Activated B cell treated with CpG ODN at 0.5 μM for 24 hours (primary cell): ENCODE measurements at regions not wholly inside any gene's neighbourhood (a gene's known extent, or its start where the extent isn't known, plus 50 kb on each side); places are given as distances from the start of the nearest gene placed in this dataset.
"Not testable (repeated sequence)": the region's sequence is repeated elsewhere in the genome, so short reads cannot be mapped to it uniquely, and the experiment has no call there.

ENCODE experiments used
- ATAC-seq: fragments of 200-7000 bp; cut with Tn5 transposase; one replicate; pipeline ENCODE4 v1.10.0; 2021; ENCODE audit warnings: low read depth, mild to moderate bottlenecking, moderate library complexity
- CTCF ChIA-PET: fragments of 350-600 bp; sonication (Branson Sonifier 250); formaldehyde crosslinking; loops from one replicate; lab custom pipeline; 2021; ENCODE audit warnings: antibody characterized with exemption; lab: Charles Lee
- POLR2A ChIA-PET: fragments of 350-600 bp; sonication (Branson Sonifier 250); formaldehyde crosslinking; loops from one replicate; lab custom pipeline; 2021; ENCODE audit warnings: antibody characterized with exemption; lab: Charles Lee
- DNase-seq: peaks from one replicate; pipeline ENCODE4 v3.0.0; 2022
- H3K27ac Mint-ChIP-seq: one replicate; pipeline ENCODE4 v1.8.0; 2020; ENCODE audit warnings: mixed read lengths
- H3K27me3 Mint-ChIP-seq: one replicate; pipeline ENCODE4 v1.8.0; 2021; ENCODE audit warnings: mixed read lengths
- H3K36me3 Mint-ChIP-seq: one replicate; pipeline ENCODE4 v1.8.0; 2021; ENCODE audit warnings: low read depth, mixed read lengths
- H3K4me1 Mint-ChIP-seq: one replicate; pipeline ENCODE4 v1.8.0; 2021; ENCODE audit warnings: mixed read lengths
- H3K4me3 Mint-ChIP-seq: one replicate; pipeline ENCODE4 v1.8.0; 2020; ENCODE audit warnings: mild to moderate bottlenecking, mixed read lengths
- H3K9me3 Mint-ChIP-seq: one replicate; pipeline ENCODE4 v1.8.0; 2020; ENCODE audit warnings: mixed read lengths
- intact Hi-C: fragments of 100-400 bp; cut with micrococcal nuclease; formaldehyde crosslinking; loops from one replicate; pipeline ENCODE4 v1.15.1; 2024
- TF ChIP-seq, protein P1 (sequence below): fragments of 200-600 bp; IDR thresholded peaks from one replicate; pipeline ENCODE4 v1.8.0; 2022; ENCODE audit warnings: antibody characterized with exemption, mild to moderate bottlenecking

DNA sequence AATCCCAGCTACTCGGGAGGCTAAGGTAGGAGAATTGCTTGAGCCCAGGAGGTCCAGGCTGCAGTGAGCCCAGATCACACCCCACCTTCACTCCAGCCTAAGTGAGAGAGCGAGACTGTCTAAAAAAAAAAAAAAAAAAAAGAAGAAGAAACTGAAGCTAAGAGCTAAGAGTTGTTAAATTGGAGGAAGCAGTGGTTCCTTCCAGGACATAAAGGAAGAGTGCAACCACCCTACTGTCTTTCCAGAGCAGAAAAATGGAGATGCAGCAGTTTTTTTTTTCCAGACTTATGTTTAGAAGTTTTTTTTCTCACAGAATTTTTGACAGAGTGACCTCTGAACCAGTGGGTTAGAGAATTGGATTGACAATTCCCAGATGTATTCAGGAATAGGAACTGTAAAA is 88.7 kb downstream of the HLX start:
- Mint-ChIP-seq H3K4me3 (no peak overlapping the region), H3K9me3 (peaks cover 10% of the 10 kb centered on the region), H3K27me3 (no peaks in the 10 kb centered on the region), H3K27ac (no peak overlapping the region), H3K4me1 (no peaks in the 10 kb centered on the region), H3K36me3 (no peaks in the 10 kb centered on the region)
- TF ChIP-seq, protein P1, sequence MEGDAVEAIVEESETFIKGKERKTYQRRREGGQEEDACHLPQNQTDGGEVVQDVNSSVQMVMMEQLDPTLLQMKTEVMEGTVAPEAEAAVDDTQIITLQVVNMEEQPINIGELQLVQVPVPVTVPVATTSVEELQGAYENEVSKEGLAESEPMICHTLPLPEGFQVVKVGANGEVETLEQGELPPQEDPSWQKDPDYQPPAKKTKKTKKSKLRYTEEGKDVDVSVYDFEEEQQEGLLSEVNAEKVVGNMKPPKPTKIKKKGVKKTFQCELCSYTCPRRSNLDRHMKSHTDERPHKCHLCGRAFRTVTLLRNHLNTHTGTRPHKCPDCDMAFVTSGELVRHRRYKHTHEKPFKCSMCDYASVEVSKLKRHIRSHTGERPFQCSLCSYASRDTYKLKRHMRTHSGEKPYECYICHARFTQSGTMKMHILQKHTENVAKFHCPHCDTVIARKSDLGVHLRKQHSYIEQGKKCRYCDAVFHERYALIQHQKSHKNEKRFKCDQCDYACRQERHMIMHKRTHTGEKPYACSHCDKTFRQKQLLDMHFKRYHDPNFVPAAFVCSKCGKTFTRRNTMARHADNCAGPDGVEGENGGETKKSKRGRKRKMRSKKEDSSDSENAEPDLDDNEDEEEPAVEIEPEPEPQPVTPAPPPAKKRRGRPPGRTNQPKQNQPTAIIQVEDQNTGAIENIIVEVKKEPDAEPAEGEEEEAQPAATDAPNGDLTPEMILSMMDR, result no peak
- intact Hi-C loops, result no loop called here
- POLR2A ChIA-PET, result interaction anchor here (0.7 kb wide), 1 partner anchor 1060 kb away, joined by 4 read pairs; no protein-coding TSS in a partner anchor
- CTCF ChIA-PET, result no interaction called here
- ATAC-seq (no peak), DNase-seq (no peak)

DNA sequence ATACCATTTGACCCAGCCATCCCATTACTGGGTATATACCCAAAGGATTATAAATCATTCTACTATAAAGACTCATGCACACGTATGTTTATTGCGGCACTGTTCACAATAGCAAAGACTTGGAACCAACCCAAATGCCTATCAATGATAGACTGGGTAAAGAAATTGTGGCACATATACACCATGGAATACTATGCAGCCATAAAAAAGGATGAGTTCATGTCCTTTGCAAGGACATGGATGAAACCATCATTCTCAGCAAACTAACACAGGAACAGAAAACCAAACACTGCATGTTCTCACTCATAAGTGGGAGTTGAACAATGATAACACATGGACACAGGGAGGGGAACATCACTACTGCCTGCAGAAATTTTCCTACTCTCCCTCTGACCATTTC is 90.0 kb downstream of the HLX start:
- H3K27ac Mint-ChIP-seq, H3K4me1 Mint-ChIP-seq, H3K9me3 Mint-ChIP-seq, DNase-seq, H3K36me3 Mint-ChIP-seq, H3K4me3 Mint-ChIP-seq, H3K27me3 Mint-ChIP-seq, ATAC-seq, intact Hi-C loops, CTCF ChIA-PET, POLR2A ChIA-PET: not testable (repeated sequence)

DNA sequence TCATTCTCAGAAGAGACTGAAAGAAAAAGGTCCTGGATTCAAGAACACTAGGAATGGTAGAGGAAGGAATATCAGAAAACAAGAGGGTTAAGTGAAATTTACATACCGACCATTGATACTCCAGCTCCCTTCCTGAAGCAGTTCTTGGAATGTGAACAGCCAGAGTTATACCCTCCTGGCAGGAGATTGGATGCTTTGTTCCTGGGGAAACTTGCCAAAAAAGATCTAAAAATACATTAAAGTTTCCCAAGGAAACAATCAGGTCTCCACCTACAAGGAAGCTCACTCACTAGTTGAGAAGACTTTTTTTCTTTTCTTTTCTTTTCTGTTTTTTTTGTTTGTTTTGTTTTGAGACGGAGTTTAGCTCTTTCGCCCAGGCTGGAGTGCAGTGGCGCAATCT is 91.1 kb downstream of the HLX start:
- H3K27ac Mint-ChIP-seq, result no peak overlapping the region
- H3K4me3 Mint-ChIP-seq, result no peak overlapping the region
- TF ChIP-seq, protein P1, result no peak
- DNase-seq (no peak), ATAC-seq (no peak)
- H3K4me1 Mint-ChIP-seq, result no peaks in the 10 kb centered on the region
- intact Hi-C loops, result no loop called here
- H3K9me3 Mint-ChIP-seq, result peaks cover 7% of the 10 kb centered on the region
- H3K36me3 Mint-ChIP-seq, result no peaks in the 10 kb centered on the region
- ChIA-PET POLR2A (no interaction called here), CTCF (no interaction called here)
- no peaks in the 10 kb centered on the region for H3K27me3 Mint-ChIP-seq

DNA sequence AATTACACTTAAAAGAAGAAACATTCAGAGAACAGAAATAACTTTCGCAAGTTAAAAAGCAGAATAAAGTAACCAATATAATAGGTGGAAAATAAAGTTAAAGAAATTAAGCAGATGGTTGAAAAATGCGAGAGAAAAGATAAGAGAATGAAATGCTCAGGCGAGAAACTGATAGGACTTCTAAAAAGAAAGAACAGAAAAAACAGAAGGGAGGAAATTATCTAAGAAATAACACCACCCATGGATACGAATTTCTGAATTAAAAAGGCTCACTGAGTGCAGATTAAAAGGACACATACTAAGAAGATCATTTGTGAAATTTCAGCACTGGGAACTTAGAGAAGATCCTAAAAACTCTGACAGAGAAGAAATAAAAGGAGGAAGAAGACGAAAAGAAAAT is 92.0 kb downstream of the HLX start:
- H3K4me1 Mint-ChIP-seq, result no peaks in the 10 kb centered on the region
- CTCF ChIA-PET, result no interaction called here
- no peak overlapping the region for H3K4me3 Mint-ChIP-seq
- no peaks in the 10 kb centered on the region for H3K36me3 Mint-ChIP-seq
- POLR2A ChIA-PET, result no interaction called here
- ATAC-seq (no peak), DNase-seq (no peak)
- intact Hi-C loops, result no loop called here
- H3K27ac Mint-ChIP-seq, result no peak overlapping the region
- H3K27me3 Mint-ChIP-seq, result no peaks in the 10 kb centered on the region
- TF ChIP-seq, protein P1, result no peak
- H3K9me3 Mint-ChIP-seq, result peaks cover 8% of the 10 kb centered on the region

DNA sequence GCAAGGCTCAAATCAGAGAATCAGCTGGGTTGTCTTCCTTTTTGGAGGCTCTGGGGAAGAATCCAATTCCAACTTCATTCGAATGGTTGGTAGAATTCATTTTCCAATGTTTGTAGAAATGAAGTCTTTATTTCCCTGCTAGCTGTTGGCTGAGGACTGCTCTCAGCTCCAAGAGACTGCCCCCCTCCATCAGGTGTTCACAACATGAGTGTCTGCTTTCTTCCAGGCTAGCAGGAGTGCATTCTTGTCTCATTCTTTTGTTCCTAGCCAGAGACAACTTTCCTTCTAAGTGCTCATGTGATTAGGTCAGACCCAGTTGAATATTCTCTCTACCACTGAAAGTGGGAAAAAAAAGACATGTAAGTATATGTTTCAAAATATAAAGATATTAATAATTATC is 95.2 kb downstream of the HLX start:
- TF ChIP-seq, protein P1, result no peak
- intact Hi-C loops, result no loop called here
- Mint-ChIP-seq H3K27ac (no peak overlapping the region), H3K27me3 (no peaks in the 10 kb centered on the region), H3K36me3 (no peaks in the 10 kb centered on the region), H3K4me1 (no peaks in the 10 kb centered on the region), H3K9me3 (peaks cover 6% of the 10 kb centered on the region), H3K4me3 (no peak overlapping the region)
- ChIA-PET CTCF (no interaction called here), POLR2A (no interaction called here)
- no peak for DNase-seq
- no peak for ATAC-seq

DNA sequence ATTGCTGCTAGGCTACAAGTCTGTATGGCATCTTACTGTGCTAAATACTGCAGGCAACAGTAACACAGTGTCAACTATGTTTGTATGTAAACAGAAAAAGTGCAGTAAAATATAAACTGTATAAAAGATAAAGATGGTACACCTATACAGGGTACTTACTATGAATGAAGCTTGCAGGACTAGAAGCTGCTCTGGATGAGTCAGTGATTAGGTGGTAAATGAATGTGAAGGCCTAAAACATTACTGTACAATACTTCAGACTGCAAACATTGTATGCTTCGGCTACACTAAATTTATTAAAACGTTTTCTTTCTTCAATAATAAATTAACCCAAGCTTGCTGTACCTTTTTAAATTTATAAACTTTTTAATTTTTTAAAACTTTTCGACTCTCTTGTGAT is 97.1 kb downstream of the HLX start:
- TF ChIP-seq, protein P1, result no peak
- no peak overlapping the region for H3K4me3 Mint-ChIP-seq
- ATAC-seq (no peak), DNase-seq (no peak)
- ChIA-PET CTCF (no interaction called here), POLR2A (no interaction called here)
- peaks cover 5% of the 10 kb centered on the region for H3K9me3 Mint-ChIP-seq
- H3K4me1 Mint-ChIP-seq, result no peaks in the 10 kb centered on the region
- H3K27me3 Mint-ChIP-seq, result no peaks in the 10 kb centered on the region
- intact Hi-C loops, result loop anchor here (5.0 kb wide), 1 partner anchor 34 kb away; no protein-coding TSS in a partner anchor
- no peaks in the 10 kb centered on the region for H3K36me3 Mint-ChIP-seq
- no peak overlapping the region for H3K27ac Mint-ChIP-seq
